ENCODE measurements at regions not wholly inside any gene's neighbourhood (a gene's known extent, or its start where the extent isn't known, plus 50 kb on each side); places are given as distances from the start of the nearest gene placed in this dataset.

- H3K4me3 ChIP-seq (ENCODE audit: low read depth, low read length) = no peak overlapping the region
- in situ Hi-C loops (cut with HindIII; ENCODE audit: low sequenced_read_pairs) = no loop called here
- no peak for TF ChIP-seq CTCF (IDR thresholded peaks at IDR 0.05; ENCODE audit: low read depth, low read length)
- no peak for DNase-seq (ENCODE audit: low read depth, low spot score)
Measured at GRCh38 chr19:28489776-28490175, 723.2 kb downstream of the UQCRFS1 start.

GRCh38 chr19:28489126-28489660, 723.8 kb downstream of the UQCRFS1 start:
- H3K4me3 ChIP-seq (ENCODE audit: low read depth, low read length) = no peak overlapping the region
- TF ChIP-seq CTCF (IDR thresholded peaks at IDR 0.05; ENCODE audit: low read depth, low read length) = no peak
- in situ Hi-C loops (cut with HindIII; ENCODE audit: low sequenced_read_pairs) = no loop called here
- DNase-seq (ENCODE audit: low read depth, low spot score) = no peak

GRCh38 chr19:28487999-28488398, 725.0 kb downstream of the UQCRFS1 start:
- in situ Hi-C loops (cut with HindIII; ENCODE audit: low sequenced_read_pairs) = no loop called here
- no peak for TF ChIP-seq CTCF (IDR thresholded peaks at IDR 0.05; ENCODE audit: low read depth, low read length)
- no peak for DNase-seq (ENCODE audit: low read depth, low spot score)
- no peak overlapping the region for H3K4me3 ChIP-seq (ENCODE audit: low read depth, low read length)

GRCh38 chr19:28486926-28487325, 726.0 kb downstream of the UQCRFS1 start:
- DNase-seq (ENCODE audit: low read depth, low spot score) = no peak
- in situ Hi-C loops (cut with HindIII; ENCODE audit: low sequenced_read_pairs) = no loop called here
- H3K4me3 ChIP-seq (ENCODE audit: low read depth, low read length) = no peak overlapping the region
- TF ChIP-seq CTCF (IDR thresholded peaks at IDR 0.05; ENCODE audit: low read depth, low read length) = no peak

- DNase-seq (ENCODE audit: low read depth, low spot score) = no peak
- in situ Hi-C loops (cut with HindIII; ENCODE audit: low sequenced_read_pairs) = no loop called here
- no peak for TF ChIP-seq CTCF (IDR thresholded peaks at IDR 0.05; ENCODE audit: low read depth, low read length)
- H3K4me3 ChIP-seq (ENCODE audit: low read depth, low read length) = no peak overlapping the region
Measured at GRCh38 chr19:28486473-28486872, 726.5 kb downstream of the UQCRFS1 start.

GRCh38 chr19:28485292-28485691, 727.7 kb downstream of the UQCRFS1 start:
- no peak overlapping the region for H3K4me3 ChIP-seq (ENCODE audit: low read depth, low read length)
- no peak for TF ChIP-seq CTCF (IDR thresholded peaks at IDR 0.05; ENCODE audit: low read depth, low read length)
- no peak for DNase-seq (ENCODE audit: low read depth, low spot score)
- in situ Hi-C loops (cut with HindIII; ENCODE audit: low sequenced_read_pairs) = no loop called here

- DNase-seq (ENCODE audit: low read depth, low spot score) = no peak
- in situ Hi-C loops (cut with HindIII; ENCODE audit: low sequenced_read_pairs) = no loop called here
- H3K4me3 ChIP-seq (ENCODE audit: low read depth, low read length) = no peak overlapping the region
- no peak for TF ChIP-seq CTCF (IDR thresholded peaks at IDR 0.05; ENCODE audit: low read depth, low read length)
Measured at GRCh38 chr19:28483197-28483596, 729.8 kb downstream of the UQCRFS1 start.

Measured in astrocyte of the spinal cord (primary cell).